ENCODE measurements at regions not wholly inside any gene's neighbourhood (a gene's known extent, or its start where the extent isn't known, plus 50 kb on each side); places are given as distances from the start of the nearest gene placed in this dataset.

GRCh38 chr19:42653841-42654240, 59.1 kb upstream of the CEACAM8 start:
- TF ChIP-seq POLR2A (IDR thresholded peaks at IDR 0.05) (no peak), CTCF (IDR thresholded peaks at IDR 0.05) (no peak)

Data from esophagus squamous epithelium (tissue), 4 donors.